Keratinocyte (primary cell): ENCODE measurements at regions not wholly inside any gene's neighbourhood (a gene's known extent, or its start where the extent isn't known, plus 50 kb on each side); places are given as distances from the start of the nearest gene placed in this dataset.
"Not testable (repeated sequence)": the region's sequence is repeated elsewhere in the genome, so short reads cannot be mapped to it uniquely, and the experiment has no call there.

Experiments
- DNase-seq: peaks from one replicate; pipeline ENCODE4 v3.0.0-alpha.2; 2011; ENCODE audit warnings: low read depth, missing footprints, low spot score
- FAIRE-seq: peaks from 2 replicates; lab custom pipeline; 2011; peaks lifted over from hg19 to GRCh38; lab: Jason Lieb, UNC
- H2AFZ ChIP-seq: 2 replicates; pipeline ENCODE4 v1.6.0; 2012; ENCODE audit warnings: low read length, control low read depth, inconsistent platforms; ENCODE audit not compliant: control insufficient read depth
- H3K27ac ChIP-seq: 2 replicates; pipeline ENCODE4 v1.5.1; 2011; ENCODE audit warnings: low read length; ENCODE audit not compliant: control insufficient read depth, insufficient read depth
- H3K27me3 ChIP-seq: 3 replicates; pipeline ENCODE4 v1.6.0; 2011; ENCODE audit warnings: low read length; ENCODE audit not compliant: control insufficient read depth, insufficient read depth; ENCODE audit errors: extremely low read depth
- H3K36me3 ChIP-seq, 2 experiments: 2 replicates in 1 of 2; 3 replicates in 1 of 2; pipeline ENCODE4 v1.5.1; 2011; ENCODE audit warnings: low read length in 2 of 2, mild to moderate bottlenecking in 1 of 2; ENCODE audit not compliant: control insufficient read depth in 2 of 2, insufficient read depth in 2 of 2; ENCODE audit errors: extremely low read depth in 1 of 2
- H3K4me1 ChIP-seq: 3 replicates; pipeline ENCODE4 v1.5.1; 2011; ENCODE audit warnings: low read length; ENCODE audit not compliant: control insufficient read depth, insufficient read depth; ENCODE audit errors: extremely low read depth
- H3K4me2 ChIP-seq: 3 replicates; pipeline ENCODE4 v1.6.0; 2011; ENCODE audit warnings: low read depth, low read length; ENCODE audit not compliant: control insufficient read depth, insufficient read depth; ENCODE audit errors: extremely low read depth
- H3K4me3 ChIP-seq, 3 experiments: fragments of 200-600 bp in 1 of 3; sonication (generic) in 1 of 3; 2 replicates in 2 of 3; 3 replicates in 1 of 3; pipeline ENCODE4 v1.5.1; 2011 to 2016; ENCODE audit warnings: low read length in 3 of 3, mild to moderate bottlenecking in 3 of 3, control low read depth in 2 of 3, inconsistent platforms in 1 of 3, low read depth in 1 of 3, mixed read lengths in 1 of 3, mixed run types in 1 of 3, moderate library complexity in 1 of 3; ENCODE audit not compliant: control insufficient read depth in 2 of 3, insufficient read depth in 2 of 3; ENCODE audit errors: extremely low read depth in 1 of 3
- H3K79me2 ChIP-seq: 2 replicates; pipeline ENCODE4 v1.6.0; 2012; ENCODE audit warnings: low read length; ENCODE audit not compliant: control insufficient read depth, insufficient read depth
- H3K9ac ChIP-seq: 3 replicates; pipeline ENCODE4 v1.6.0; 2011; ENCODE audit warnings: low read length; ENCODE audit not compliant: control insufficient read depth, insufficient read depth; ENCODE audit errors: extremely low read depth
- H3K9me1 ChIP-seq: 3 replicates; pipeline ENCODE4 v1.6.0; 2011; ENCODE audit warnings: low read length; ENCODE audit not compliant: control insufficient read depth, insufficient read depth; ENCODE audit errors: extremely low read depth
- H3K9me3 ChIP-seq: 2 replicates; pipeline ENCODE4 v1.5.1; 2012; ENCODE audit warnings: low read depth, low read length; ENCODE audit not compliant: control insufficient read depth
- H4K20me1 ChIP-seq: 3 replicates; pipeline ENCODE4 v1.6.0; 2011; ENCODE audit warnings: low read length; ENCODE audit not compliant: control insufficient read depth, insufficient read depth; ENCODE audit errors: extremely low read depth
- EZH2 ChIP-seq: IDR thresholded peaks from one replicate; pipeline ENCODE4 v1.6.1; 2012; ENCODE audit warnings: inconsistent platforms, mild to moderate bottlenecking, low read length, moderate library complexity
- dilution Hi-C: fragments of 300-500 bp; cut with MboI; formaldehyde crosslinking; loops from one replicate; pipeline ENCODE4 v1.7.0; 2020; ENCODE audit warnings: low sequenced_read_pairs; ENCODE audit not compliant: extremely low pct_ligation_motif_present
- TF ChIP-seq, protein P1 (sequence below), 3 experiments: IDR thresholded peaks in 1 of 3; conservative IDR thresholded peaks in 1 of 3; optimal IDR thresholded peaks in 1 of 3; 2 replicates in 2 of 3; 3 replicates in 1 of 3; pipeline versions ENCODE3 to v1.5.1; 2011; ENCODE audit warnings: low read length in 3 of 3, mild to moderate bottlenecking in 3 of 3, moderate library complexity in 2 of 3, control low read depth in 1 of 3, inconsistent platforms in 1 of 3; ENCODE audit not compliant: insufficient read depth in 2 of 3; ENCODE audit errors: extremely low read depth in 1 of 3

DNA sequence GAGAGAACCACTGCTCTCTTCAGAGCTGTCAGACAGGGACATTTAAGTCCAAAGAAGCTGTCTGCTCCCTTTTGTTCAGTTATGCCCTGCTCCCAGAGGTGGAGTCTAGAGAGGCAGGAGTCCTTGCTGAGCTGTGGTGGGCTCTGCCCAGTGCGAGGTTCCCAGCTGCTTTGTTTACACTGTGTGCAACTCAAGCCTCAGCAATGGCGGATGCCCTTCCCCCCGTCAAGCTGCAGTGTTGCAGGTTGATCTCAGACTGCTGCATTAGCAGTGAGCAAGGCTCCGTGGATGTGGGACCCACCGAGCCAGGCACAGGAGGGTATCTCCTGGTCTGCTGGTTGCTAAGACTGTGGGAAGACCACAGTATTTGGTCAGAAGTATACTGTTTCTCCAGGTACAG lies 438.9 kb downstream of the ARL4A start:
- Histone ChIP-seq H3K9me1 (no peaks in the 10 kb centered on the region), H3K27me3 (no peaks in the 10 kb centered on the region), H3K4me3 (no peak overlapping the region), H2AFZ (no peak overlapping the region), H3K9me3 (no peaks in the 10 kb centered on the region), H3K9ac (no peak overlapping the region), H3K36me3 (no peaks in the 10 kb centered on the region), H3K27ac (no peak overlapping the region), H3K4me1 (no peaks in the 10 kb centered on the region), H3K79me2 (no peaks in the 10 kb centered on the region), H4K20me1 (no peaks in the 10 kb centered on the region), H3K4me2 (no peak overlapping the region)
- FAIRE-seq (no peak), DNase-seq (no peak)
- TF ChIP-seq EZH2 = no peak
- TF ChIP-seq, protein P1, sequence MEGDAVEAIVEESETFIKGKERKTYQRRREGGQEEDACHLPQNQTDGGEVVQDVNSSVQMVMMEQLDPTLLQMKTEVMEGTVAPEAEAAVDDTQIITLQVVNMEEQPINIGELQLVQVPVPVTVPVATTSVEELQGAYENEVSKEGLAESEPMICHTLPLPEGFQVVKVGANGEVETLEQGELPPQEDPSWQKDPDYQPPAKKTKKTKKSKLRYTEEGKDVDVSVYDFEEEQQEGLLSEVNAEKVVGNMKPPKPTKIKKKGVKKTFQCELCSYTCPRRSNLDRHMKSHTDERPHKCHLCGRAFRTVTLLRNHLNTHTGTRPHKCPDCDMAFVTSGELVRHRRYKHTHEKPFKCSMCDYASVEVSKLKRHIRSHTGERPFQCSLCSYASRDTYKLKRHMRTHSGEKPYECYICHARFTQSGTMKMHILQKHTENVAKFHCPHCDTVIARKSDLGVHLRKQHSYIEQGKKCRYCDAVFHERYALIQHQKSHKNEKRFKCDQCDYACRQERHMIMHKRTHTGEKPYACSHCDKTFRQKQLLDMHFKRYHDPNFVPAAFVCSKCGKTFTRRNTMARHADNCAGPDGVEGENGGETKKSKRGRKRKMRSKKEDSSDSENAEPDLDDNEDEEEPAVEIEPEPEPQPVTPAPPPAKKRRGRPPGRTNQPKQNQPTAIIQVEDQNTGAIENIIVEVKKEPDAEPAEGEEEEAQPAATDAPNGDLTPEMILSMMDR (optimal IDR thresholded peaks at IDR 0.05 in 1 of 3, IDR thresholded peaks at IDR 0.05 in 1 of 3, conservative IDR thresholded peaks at IDR 0.05 in 1 of 3; ENCODE audit: extremely low read depth in 1 of 3, insufficient read depth in 2 of 3, low read length in 3 of 3) = no peak
- dilution Hi-C loops = no loop called here

DNA sequence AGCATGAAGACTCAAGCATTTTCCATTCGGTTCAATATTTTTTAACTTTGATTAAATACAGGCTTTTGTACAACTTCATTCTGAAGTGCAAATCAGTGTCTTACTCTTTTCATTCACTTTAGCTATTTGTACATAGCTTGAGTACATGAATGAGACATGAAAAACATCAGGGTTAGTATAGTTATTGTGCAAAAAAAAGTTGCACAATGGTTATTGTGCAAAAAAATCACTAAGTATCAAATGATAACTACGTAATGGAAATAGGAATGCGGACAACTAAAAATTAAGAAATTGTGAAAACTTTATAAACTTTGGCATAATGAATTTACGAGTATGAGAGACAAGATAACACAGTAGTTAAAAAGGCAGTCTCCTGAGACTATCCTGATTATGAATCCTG lies 442.9 kb downstream of the ARL4A start:
- dilution Hi-C loops = no loop called here
- Histone ChIP-seq H3K27me3 (no peaks in the 10 kb centered on the region), H2AFZ (no peak overlapping the region), H3K4me3 (no peak overlapping the region), H3K4me1 (no peaks in the 10 kb centered on the region), H3K36me3 (no peaks in the 10 kb centered on the region), H3K9ac (no peak overlapping the region), H3K4me2 (no peak overlapping the region), H3K9me1 (no peaks in the 10 kb centered on the region), H4K20me1 (no peaks in the 10 kb centered on the region), H3K27ac (no peak overlapping the region), H3K79me2 (no peaks in the 10 kb centered on the region), H3K9me3 (no peaks in the 10 kb centered on the region)
- TF ChIP-seq, protein P1 (optimal IDR thresholded peaks at IDR 0.05 in 1 of 3, IDR thresholded peaks at IDR 0.05 in 1 of 3, conservative IDR thresholded peaks at IDR 0.05 in 1 of 3; ENCODE audit: extremely low read depth in 1 of 3, insufficient read depth in 2 of 3, low read length in 3 of 3) = no peak
- no peak for TF ChIP-seq EZH2
- FAIRE-seq (no peak), DNase-seq (no peak)

DNA sequence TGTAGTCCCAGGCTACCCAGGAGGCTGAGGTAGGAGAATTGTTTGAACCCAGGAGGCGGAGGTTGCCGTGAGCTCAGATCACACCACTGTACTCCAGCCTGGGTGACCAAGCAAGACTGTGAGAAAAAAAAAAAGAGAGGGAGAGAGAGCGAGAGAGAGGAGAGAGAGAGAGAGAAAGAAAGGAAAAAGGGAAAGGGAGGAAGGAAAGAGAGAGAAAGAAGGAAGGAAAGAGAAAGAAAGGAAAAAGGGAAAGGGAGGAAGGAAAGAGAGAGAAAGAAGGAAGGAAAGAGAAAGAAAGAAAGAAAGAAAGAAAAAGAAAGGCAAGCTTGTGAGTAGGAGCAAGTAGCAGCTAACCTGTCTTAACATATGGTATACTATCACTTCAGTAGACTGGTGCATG lies 443.5 kb downstream of the ARL4A start:
- dilution Hi-C loops, H3K4me2 ChIP-seq, H3K9me3 ChIP-seq, H3K4me3 ChIP-seq, FAIRE-seq, H3K4me1 ChIP-seq, H2AFZ ChIP-seq, H3K27me3 ChIP-seq, DNase-seq, H3K79me2 ChIP-seq, H4K20me1 ChIP-seq, H3K9me1 ChIP-seq, H3K36me3 ChIP-seq, H3K27ac ChIP-seq, H3K9ac ChIP-seq: not testable (repeated sequence)
